ENCODE measurements at regions not wholly inside any gene's neighbourhood (a gene's known extent, or its start where the extent isn't known, plus 50 kb on each side); places are given as distances from the start of the nearest gene placed in this dataset.

DNA sequence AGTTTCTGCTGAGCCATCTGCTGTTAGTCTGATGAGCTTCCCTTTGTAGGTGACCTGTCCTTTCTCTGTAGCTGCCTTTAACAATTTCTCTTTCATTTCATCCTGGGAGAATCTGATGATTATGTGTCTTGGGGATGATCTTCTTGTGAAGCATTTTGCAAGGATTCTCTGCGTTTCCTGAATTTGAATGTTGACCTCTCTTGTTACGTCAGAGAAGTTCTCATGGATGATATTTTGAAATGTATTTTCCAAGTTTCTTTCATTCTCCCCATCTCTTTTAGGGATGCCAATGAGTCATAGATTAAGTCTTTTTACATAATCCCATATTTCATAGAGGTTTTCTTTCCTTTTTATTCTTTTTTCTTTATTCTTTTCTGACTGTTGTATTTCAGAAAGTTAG is 184.2 kb upstream of the BET1 start (continued):
- no peak for TF ChIP-seq GABPA (tag; conservative IDR thresholded peaks at IDR 0.05; ENCODE audit: low read depth)
- no peak for TF ChIP-seq JUNB (CRISPR knock-in tag; conservative IDR thresholded peaks at IDR 0.05)
- no peak for TF ChIP-seq MYC (IDR thresholded peaks at IDR 0.05; ENCODE audit: low read depth, low read length)
- no peak for TF ChIP-seq MYC (CRISPR knock-in tag; IDR thresholded peaks at IDR 0.05; ENCODE audit: borderline replicate concordance, low read depth)
- TF ChIP-seq MAFG (tag; conservative IDR thresholded peaks at IDR 0.05), result no peak
- TF ChIP-seq ZNF184 (CRISPR knock-in tag; IDR thresholded peaks at IDR 0.05), result no peak
- TF ChIP-seq NCOR1 (IDR thresholded peaks at IDR 0.05), result no peak
- no peak for TF ChIP-seq ZNF830 (CRISPR knock-in tag; IDR thresholded peaks at IDR 0.05)
- TF ChIP-seq ZNF764 (CRISPR knock-in tag; IDR thresholded peaks at IDR 0.05; ENCODE audit: low read depth), result no peak
- TF ChIP-seq PURB (CRISPR knock-in tag; IDR thresholded peaks at IDR 0.05; ENCODE audit: low read depth), result no peak

DNA sequence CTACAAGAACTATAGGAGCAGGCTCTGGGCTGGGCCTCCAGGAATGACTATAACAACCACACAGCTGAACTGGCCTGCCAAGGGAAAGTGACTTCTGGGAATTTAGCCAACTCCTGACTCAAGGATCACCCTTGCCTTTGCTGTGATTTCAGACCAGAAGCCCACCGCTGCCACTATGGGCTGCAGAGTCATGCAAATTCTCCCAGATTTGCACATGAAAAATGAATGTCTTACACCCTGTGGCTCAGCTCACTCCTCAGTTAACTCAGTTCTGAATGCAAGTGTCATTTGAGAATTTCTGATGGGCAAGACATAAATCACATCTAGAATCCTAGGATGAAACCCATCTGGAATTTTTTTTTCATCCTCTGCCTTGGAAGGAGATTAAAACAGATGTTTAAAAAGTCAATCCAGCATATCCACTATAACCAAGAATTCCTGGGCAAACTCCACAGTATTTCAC is 186.5 kb upstream of the BET1 start:
- Histone ChIP-seq H4K20me1 (replicated peaks; ENCODE audit: control insufficient read depth, insufficient read depth, low read length) (no peaks in the 10 kb centered on the region), H3K27ac (ENCODE audit: extremely low read depth, low read depth, low read length) (no peak overlapping the region), H3K79me2 (ENCODE audit: control insufficient read depth, insufficient read depth, low read length) (no peaks in the 10 kb centered on the region), H3K9me1 (ENCODE audit: control insufficient read depth, insufficient read depth, low read length) (no peaks in the 10 kb centered on the region), H3K4me1 (replicated peaks in 1 of 2; ENCODE audit: control insufficient read depth in 2 of 2, insufficient read depth in 2 of 2, low read length in 2 of 2) (no peaks in the 10 kb centered on the region), H3K4me3 (no peak overlapping the region), H3K9me3 (replicated peaks; ENCODE audit: control insufficient read depth, insufficient read depth, low read depth, low read length) (no peaks in the 10 kb centered on the region), H3K4me2 (ENCODE audit: insufficient read depth, low read length) (no peak overlapping the region), H3K27me3 (ENCODE audit: control insufficient read depth in 2 of 2, insufficient read depth in 2 of 2, low read length in 2 of 2) (no peaks in the 10 kb centered on the region), H3K9ac (ENCODE audit: insufficient read depth in 1 of 2, low read depth in 2 of 2, low read length in 2 of 2) (no peak overlapping the region), H3K36me3 (ENCODE audit: control insufficient read depth, insufficient read depth, low read length) (no peaks in the 10 kb centered on the region), H2AFZ (ENCODE audit: low read depth, low read length) (no peak overlapping the region)
- POLR2A ChIA-PET, result no interaction called here
- TF ChIP-seq PPARD (CRISPR knock-in tag; IDR thresholded peaks at IDR 0.05) (no peak), HNRNPH1 (optimal IDR thresholded peaks at IDR 0.05; ENCODE audit: low read depth, low read length) (no peak), SRSF1 (IDR thresholded peaks at IDR 0.05; ENCODE audit: low read depth, low read length) (no peak)
- TF ChIP-seq, protein P1, sequence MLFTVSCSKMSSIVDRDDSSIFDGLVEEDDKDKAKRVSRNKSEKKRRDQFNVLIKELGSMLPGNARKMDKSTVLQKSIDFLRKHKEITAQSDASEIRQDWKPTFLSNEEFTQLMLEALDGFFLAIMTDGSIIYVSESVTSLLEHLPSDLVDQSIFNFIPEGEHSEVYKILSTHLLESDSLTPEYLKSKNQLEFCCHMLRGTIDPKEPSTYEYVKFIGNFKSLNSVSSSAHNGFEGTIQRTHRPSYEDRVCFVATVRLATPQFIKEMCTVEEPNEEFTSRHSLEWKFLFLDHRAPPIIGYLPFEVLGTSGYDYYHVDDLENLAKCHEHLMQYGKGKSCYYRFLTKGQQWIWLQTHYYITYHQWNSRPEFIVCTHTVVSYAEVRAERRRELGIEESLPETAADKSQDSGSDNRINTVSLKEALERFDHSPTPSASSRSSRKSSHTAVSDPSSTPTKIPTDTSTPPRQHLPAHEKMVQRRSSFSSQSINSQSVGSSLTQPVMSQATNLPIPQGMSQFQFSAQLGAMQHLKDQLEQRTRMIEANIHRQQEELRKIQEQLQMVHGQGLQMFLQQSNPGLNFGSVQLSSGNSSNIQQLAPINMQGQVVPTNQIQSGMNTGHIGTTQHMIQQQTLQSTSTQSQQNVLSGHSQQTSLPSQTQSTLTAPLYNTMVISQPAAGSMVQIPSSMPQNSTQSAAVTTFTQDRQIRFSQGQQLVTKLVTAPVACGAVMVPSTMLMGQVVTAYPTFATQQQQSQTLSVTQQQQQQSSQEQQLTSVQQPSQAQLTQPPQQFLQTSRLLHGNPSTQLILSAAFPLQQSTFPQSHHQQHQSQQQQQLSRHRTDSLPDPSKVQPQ (CRISPR knock-in tag; IDR thresholded peaks at IDR 0.05; ENCODE audit: borderline replicate concordance), result no peak
- TF ChIP-seq, protein P2, sequence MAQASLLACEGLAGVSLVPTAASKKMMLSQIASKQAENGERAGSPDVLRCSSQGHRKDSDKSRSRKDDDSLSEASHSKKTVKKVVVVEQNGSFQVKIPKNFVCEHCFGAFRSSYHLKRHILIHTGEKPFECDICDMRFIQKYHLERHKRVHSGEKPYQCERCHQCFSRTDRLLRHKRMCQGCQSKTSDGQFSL (CRISPR knock-in tag; IDR thresholded peaks at IDR 0.05), result no peak
- TF ChIP-seq, protein P2 (tag; IDR thresholded peaks at IDR 0.05), result no peak
- TF ChIP-seq, protein P3, sequence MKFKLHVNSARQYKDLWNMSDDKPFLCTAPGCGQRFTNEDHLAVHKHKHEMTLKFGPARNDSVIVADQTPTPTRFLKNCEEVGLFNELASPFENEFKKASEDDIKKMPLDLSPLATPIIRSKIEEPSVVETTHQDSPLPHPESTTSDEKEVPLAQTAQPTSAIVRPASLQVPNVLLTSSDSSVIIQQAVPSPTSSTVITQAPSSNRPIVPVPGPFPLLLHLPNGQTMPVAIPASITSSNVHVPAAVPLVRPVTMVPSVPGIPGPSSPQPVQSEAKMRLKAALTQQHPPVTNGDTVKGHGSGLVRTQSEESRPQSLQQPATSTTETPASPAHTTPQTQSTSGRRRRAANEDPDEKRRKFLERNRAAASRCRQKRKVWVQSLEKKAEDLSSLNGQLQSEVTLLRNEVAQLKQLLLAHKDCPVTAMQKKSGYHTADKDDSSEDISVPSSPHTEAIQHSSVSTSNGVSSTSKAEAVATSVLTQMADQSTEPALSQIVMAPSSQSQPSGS (CRISPR knock-in tag; IDR thresholded peaks at IDR 0.05), result no peak
- TF ChIP-seq, protein P4, sequence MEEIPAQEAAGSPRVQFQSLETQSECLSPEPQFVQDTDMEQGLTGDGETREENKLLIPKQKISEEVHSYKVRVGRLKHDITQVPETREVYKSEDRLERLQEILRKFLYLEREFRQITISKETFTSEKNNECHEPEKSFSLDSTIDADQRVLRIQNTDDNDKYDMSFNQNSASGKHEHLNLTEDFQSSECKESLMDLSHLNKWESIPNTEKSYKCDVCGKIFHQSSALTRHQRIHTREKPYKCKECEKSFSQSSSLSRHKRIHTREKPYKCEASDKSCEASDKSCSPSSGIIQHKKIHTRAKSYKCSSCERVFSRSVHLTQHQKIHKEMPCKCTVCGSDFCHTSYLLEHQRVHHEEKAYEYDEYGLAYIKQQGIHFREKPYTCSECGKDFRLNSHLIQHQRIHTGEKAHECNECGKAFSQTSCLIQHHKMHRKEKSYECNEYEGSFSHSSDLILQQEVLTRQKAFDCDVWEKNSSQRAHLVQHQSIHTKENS (CRISPR knock-in tag; IDR thresholded peaks at IDR 0.05), result no peak
- intact Hi-C loops (cut with micrococcal nuclease), result no loop called here
- BruUV-seq (replicated peaks), result no TSS peak
- CTCF ChIA-PET (ENCODE audit: low intra/inter-chr PET ratio), result no interaction called here
- in situ Hi-C loops (cut with MboI), result no loop called here
- DNase-seq (ENCODE audit: extremely low read depth in 1 of 4, low spot score in 3 of 4), result no peak
- ATAC-seq, result no peak
- 0% methylated on average over 1 of the region's 1 CpG for WGBS (ENCODE audit: insufficient coverage, low coverage, missing lambda C conversion rate)
- FAIRE-seq, result no peak
